ENCODE measurements at regions not wholly inside any gene's neighbourhood (a gene's known extent, or its start where the extent isn't known, plus 50 kb on each side); places are given as distances from the start of the nearest gene placed in this dataset.

DNA sequence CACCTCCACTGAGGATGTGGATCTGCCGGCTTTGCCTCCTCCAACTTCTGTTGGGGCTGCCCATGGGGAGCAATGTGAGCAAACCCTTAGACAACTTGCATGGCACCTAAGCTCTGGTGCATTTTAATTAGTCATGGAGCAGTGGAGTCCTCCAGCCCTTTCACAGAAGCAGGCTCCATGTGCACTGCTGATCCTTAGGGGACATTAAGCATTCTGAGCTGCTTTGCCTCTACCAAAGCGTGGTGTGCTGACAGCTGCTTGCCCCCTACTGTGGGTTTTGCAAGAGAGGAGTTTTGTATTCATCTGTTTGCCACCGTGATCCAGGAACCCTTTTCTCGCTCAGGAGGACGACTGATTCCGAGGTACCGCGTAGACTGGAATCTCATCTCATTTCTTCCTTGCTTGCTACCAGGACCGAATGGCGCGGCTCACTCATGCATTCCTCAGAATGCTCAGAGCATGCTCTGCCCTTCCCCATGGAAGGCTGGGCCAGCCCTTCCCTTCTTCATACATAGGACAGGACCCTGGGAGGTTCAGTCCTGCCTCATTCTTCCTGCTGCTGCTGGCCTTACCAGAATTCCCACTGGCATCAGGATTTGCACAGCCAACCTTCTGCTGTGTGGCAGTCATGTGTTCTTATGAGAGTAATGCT, 432.5 kb downstream of the GADD45G start:
- Histone ChIP-seq H3K27ac (ENCODE audit: low read depth, low read length, poor library complexity, severe bottlenecking) (no peak overlapping the region), H3F3A (ENCODE audit: insufficient read depth, low read length) (no peaks in the 10 kb centered on the region), H4K20me1 (ENCODE audit: insufficient read depth, low read length) (no peaks in the 10 kb centered on the region), H2AFZ (ENCODE audit: low read length) (no peak overlapping the region), H3K9me2 (ENCODE audit: low read depth, low read length) (no peaks in the 10 kb centered on the region), H3K4me3 (ENCODE audit: low read depth, low read length, poor library complexity, severe bottlenecking) (no peak overlapping the region), H3K4me2 (ENCODE audit: low read length) (no peak overlapping the region), H3K9me3 (ENCODE audit: low read length) (no peaks in the 10 kb centered on the region), H3K9ac (ENCODE audit: low read length) (no peak overlapping the region), H3K27me3 (ENCODE audit: insufficient read depth, low read length) (no peaks in the 10 kb centered on the region), H3K4me1 (ENCODE audit: insufficient read depth, low read length, severe bottlenecking) (no peaks in the 10 kb centered on the region), H3K36me3 (ENCODE audit: insufficient read depth, low read length) (no peaks in the 10 kb centered on the region), H3K79me2 (ENCODE audit: insufficient read depth, low read length) (no peaks in the 10 kb centered on the region)
- TF ChIP-seq, protein P1, sequence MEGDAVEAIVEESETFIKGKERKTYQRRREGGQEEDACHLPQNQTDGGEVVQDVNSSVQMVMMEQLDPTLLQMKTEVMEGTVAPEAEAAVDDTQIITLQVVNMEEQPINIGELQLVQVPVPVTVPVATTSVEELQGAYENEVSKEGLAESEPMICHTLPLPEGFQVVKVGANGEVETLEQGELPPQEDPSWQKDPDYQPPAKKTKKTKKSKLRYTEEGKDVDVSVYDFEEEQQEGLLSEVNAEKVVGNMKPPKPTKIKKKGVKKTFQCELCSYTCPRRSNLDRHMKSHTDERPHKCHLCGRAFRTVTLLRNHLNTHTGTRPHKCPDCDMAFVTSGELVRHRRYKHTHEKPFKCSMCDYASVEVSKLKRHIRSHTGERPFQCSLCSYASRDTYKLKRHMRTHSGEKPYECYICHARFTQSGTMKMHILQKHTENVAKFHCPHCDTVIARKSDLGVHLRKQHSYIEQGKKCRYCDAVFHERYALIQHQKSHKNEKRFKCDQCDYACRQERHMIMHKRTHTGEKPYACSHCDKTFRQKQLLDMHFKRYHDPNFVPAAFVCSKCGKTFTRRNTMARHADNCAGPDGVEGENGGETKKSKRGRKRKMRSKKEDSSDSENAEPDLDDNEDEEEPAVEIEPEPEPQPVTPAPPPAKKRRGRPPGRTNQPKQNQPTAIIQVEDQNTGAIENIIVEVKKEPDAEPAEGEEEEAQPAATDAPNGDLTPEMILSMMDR (IDR thresholded peaks at IDR 0.05; ENCODE audit: low read length): no peak
- no peak for TF ChIP-seq EZH2 (IDR thresholded peaks at IDR 0.05; ENCODE audit: borderline replicate concordance, low read length)

DNA sequence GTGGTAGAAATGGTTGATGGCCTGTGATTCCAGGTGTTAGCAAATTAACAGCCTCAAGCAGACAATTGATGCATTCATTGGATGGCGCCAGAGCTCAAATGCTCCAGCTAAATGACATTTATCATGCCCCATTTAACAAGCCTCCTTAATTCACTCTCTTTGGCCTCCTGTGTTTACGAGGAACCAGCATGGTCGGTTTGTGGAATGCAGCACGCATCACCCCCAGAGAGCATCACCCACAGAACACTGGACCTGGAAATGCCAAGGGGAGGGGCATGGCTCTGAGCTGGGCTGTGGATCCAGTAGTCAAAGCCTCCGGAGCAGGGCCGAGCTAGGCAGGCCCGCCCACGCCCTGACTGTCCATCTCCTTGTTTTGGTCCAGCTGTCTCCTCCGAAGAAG, 434.0 kb downstream of the GADD45G start:
- H3K36me3 ChIP-seq (ENCODE audit: insufficient read depth, low read length): no peaks in the 10 kb centered on the region
- no peaks in the 10 kb centered on the region for H3K9me2 ChIP-seq (ENCODE audit: low read depth, low read length)
- H3K4me1 ChIP-seq (ENCODE audit: insufficient read depth, low read length, severe bottlenecking): no peaks in the 10 kb centered on the region
- H3K4me3 ChIP-seq (ENCODE audit: low read depth, low read length, poor library complexity, severe bottlenecking): no peak overlapping the region
- no peaks in the 10 kb centered on the region for H3K27me3 ChIP-seq (ENCODE audit: insufficient read depth, low read length)
- no peaks in the 10 kb centered on the region for H3K9me3 ChIP-seq (ENCODE audit: low read length)
- H3K9ac ChIP-seq (ENCODE audit: low read length): no peak overlapping the region
- H2AFZ ChIP-seq (ENCODE audit: low read length): no peak overlapping the region
- H4K20me1 ChIP-seq (ENCODE audit: insufficient read depth, low read length): no peaks in the 10 kb centered on the region
- TF ChIP-seq, protein P1 (IDR thresholded peaks at IDR 0.05; ENCODE audit: low read length): no peak
- TF ChIP-seq EZH2 (IDR thresholded peaks at IDR 0.05; ENCODE audit: borderline replicate concordance, low read length): no peak
- H3K4me2 ChIP-seq (ENCODE audit: low read length): no peak overlapping the region
- no peaks in the 10 kb centered on the region for H3K79me2 ChIP-seq (ENCODE audit: insufficient read depth, low read length)
- H3F3A ChIP-seq (ENCODE audit: insufficient read depth, low read length): no peaks in the 10 kb centered on the region
- H3K27ac ChIP-seq (ENCODE audit: low read depth, low read length, poor library complexity, severe bottlenecking): no peak overlapping the region

DNA sequence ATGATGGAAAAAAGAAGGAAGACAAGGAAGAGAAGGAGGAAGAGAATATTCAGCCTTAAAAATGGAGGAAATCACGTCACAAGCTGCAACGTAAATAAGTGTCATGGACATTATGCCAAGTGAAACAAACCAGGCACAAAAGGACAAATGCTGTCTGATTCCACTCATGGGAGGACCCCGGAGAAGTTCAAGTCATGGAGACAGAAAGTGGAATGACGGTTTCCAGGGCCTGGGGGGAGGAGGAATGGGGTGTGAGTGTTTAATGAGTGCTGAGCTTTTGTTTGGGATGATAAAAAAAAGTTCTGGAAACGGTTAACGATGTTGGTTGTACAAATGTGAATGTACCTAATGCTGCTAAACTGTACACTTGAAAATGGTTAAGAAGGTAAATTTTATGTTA, 439.5 kb downstream of the GADD45G start:
- Histone ChIP-seq H3K79me2 (ENCODE audit: insufficient read depth, low read length) (no peaks in the 10 kb centered on the region), H3K27ac (ENCODE audit: low read depth, low read length, poor library complexity, severe bottlenecking) (no peak overlapping the region), H3K9me3 (ENCODE audit: low read length) (no peaks in the 10 kb centered on the region), H3K27me3 (ENCODE audit: insufficient read depth, low read length) (no peaks in the 10 kb centered on the region), H3K9me2 (ENCODE audit: low read depth, low read length) (no peaks in the 10 kb centered on the region), H3K4me3 (ENCODE audit: low read depth, low read length, poor library complexity, severe bottlenecking) (no peak overlapping the region), H3K9ac (ENCODE audit: low read length) (no peak overlapping the region), H4K20me1 (ENCODE audit: insufficient read depth, low read length) (no peaks in the 10 kb centered on the region), H3F3A (ENCODE audit: insufficient read depth, low read length) (no peaks in the 10 kb centered on the region), H3K4me2 (ENCODE audit: low read length) (no peak overlapping the region), H3K36me3 (ENCODE audit: insufficient read depth, low read length) (no peaks in the 10 kb centered on the region), H2AFZ (ENCODE audit: low read length) (no peak overlapping the region), H3K4me1 (ENCODE audit: insufficient read depth, low read length, severe bottlenecking) (no peaks in the 10 kb centered on the region)
- TF ChIP-seq, protein P1 (IDR thresholded peaks at IDR 0.05; ENCODE audit: low read length): no peak

Data from OCI-LY1 (cell line).